ENCODE measurements at regions not wholly inside any gene's neighbourhood (a gene's known extent, or its start where the extent isn't known, plus 50 kb on each side); places are given as distances from the start of the nearest gene placed in this dataset.

DNA sequence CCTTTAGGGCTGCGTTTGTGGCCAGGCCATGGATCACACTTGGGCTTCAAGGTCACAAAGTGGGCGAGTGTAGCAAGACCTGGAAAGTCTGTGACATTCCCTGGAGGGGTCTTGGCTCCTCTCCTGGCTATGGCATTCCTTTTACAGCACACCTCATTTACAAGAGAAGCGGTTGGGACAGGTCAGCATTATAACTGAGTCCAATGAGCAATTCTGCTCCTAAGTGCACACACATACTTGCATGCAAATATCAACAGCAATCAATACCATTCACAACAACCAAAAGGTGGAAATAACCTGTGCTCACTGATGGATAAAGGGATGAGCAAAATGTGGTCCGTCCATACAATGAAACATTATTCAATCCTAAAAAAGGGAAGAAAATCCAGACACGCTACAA is 298.2 kb downstream of the CTTN start:
- WGBS = 96% methylated on average over 5 of the region's 5 CpGs
- Histone ChIP-seq H3K36me3 (ENCODE audit: control insufficient read depth in 4 of 4, insufficient read depth in 3 of 4, low read depth in 1 of 4, low read length in 3 of 4) (peaks cover 0 to 12% (median 4%) of the 10 kb centered on the region in 4 donors), H3K4me3 (ENCODE audit: low read depth in 1 of 3, low read length in 3 of 3) (no peak overlapping the region)

DNA sequence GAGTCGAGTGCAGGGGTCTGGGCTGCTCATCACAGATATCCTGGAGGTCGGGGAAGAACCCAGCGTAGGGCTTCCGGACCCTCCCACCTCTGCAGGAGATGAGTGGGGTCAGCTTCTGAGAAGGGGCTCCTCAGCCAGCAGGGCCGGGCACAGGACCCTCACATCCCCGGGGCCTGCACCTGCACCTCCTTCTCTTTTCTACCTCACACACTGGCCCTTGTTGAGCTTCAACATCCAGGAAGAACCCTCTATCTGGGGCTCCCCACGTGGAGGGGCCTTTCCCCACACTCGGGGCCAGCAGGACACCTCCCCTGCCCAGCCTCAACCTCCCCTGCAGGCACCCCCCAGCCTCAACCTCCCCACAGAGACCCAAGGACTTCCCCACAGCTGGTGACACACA is 299.4 kb downstream of the CTTN start:
- Histone ChIP-seq H3K9me3 (ENCODE audit: control insufficient read depth in 4 of 4, low read length in 3 of 4) (no peaks in the 10 kb centered on the region), H3K27me3 (ENCODE audit: control insufficient read depth in 4 of 4, insufficient read depth in 4 of 4, low read length in 3 of 4) (no peaks in the 10 kb centered on the region), H3K4me1 (ENCODE audit: control insufficient read depth in 4 of 4, insufficient read depth in 4 of 4, low read length in 3 of 4) (no peaks in the 10 kb centered on the region), H3K4me3 (ENCODE audit: low read depth in 1 of 3, low read length in 3 of 3) (no peak overlapping the region), H3K36me3 (ENCODE audit: control insufficient read depth in 4 of 4, insufficient read depth in 3 of 4, low read depth in 1 of 4, low read length in 3 of 4) (peaks cover 0 to 12% (median 4%) of the 10 kb centered on the region in 4 donors), H3K9ac (ENCODE audit: low read depth in 1 of 2, low read length in 2 of 2) (no peak overlapping the region), H3K27ac (ENCODE audit: low read depth in 1 of 2, low read length in 2 of 2) (no peak overlapping the region)
- WGBS = 91% methylated on average over 8 of the region's 8 CpGs
- TF ChIP-seq NR2F2 (IDR thresholded peaks at IDR 0.05) = no peak
- TF ChIP-seq EGR1 (IDR thresholded peaks at IDR 0.05; ENCODE audit: low read depth in 2 of 2) = no peak
- TF ChIP-seq SP1 (IDR thresholded peaks at IDR 0.05) = no peak
- TF ChIP-seq YY1 (IDR thresholded peaks at IDR 0.05) = no peak
- no peak for DNase-seq (ENCODE audit: low spot score)

More for the DNA sequence above, 298.2 kb downstream of the CTTN start:
- no peak overlapping the region for H3K27ac ChIP-seq (ENCODE audit: low read depth in 1 of 2, low read length in 2 of 2)
- H3K9me3 ChIP-seq (ENCODE audit: control insufficient read depth in 4 of 4, low read length in 3 of 4) = no peaks in the 10 kb centered on the region
- no peaks in the 10 kb centered on the region for H3K27me3 ChIP-seq (ENCODE audit: control insufficient read depth in 4 of 4, insufficient read depth in 4 of 4, low read length in 3 of 4)
- no peaks in the 10 kb centered on the region for H3K4me1 ChIP-seq (ENCODE audit: control insufficient read depth in 4 of 4, insufficient read depth in 4 of 4, low read length in 3 of 4)
- DNase-seq (ENCODE audit: low spot score) = no peak
- TF ChIP-seq JUND (IDR thresholded peaks at IDR 0.05) (no peak), GABPA (IDR thresholded peaks at IDR 0.05 in 1 of 2, conservative IDR thresholded peaks at IDR 0.05 in 1 of 2) (no peak), TAF1 (conservative IDR thresholded peaks at IDR 0.05) (no peak), EGR1 (IDR thresholded peaks at IDR 0.05; ENCODE audit: low read depth in 2 of 2) (no peak), FOXA2 (IDR thresholded peaks at IDR 0.05) (no peak), HNF4A (conservative IDR thresholded peaks at IDR 0.05) (no peak), YY1 (IDR thresholded peaks at IDR 0.05) (no peak), CTCF (IDR thresholded peaks at IDR 0.05; ENCODE audit: low read depth, low read length, missing input control) (no peak)
- TF ChIP-seq, protein P1, sequence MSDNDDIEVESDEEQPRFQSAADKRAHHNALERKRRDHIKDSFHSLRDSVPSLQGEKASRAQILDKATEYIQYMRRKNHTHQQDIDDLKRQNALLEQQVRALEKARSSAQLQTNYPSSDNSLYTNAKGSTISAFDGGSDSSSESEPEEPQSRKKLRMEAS (IDR thresholded peaks at IDR 0.05) = no peak
- TF ChIP-seq, protein P2, sequence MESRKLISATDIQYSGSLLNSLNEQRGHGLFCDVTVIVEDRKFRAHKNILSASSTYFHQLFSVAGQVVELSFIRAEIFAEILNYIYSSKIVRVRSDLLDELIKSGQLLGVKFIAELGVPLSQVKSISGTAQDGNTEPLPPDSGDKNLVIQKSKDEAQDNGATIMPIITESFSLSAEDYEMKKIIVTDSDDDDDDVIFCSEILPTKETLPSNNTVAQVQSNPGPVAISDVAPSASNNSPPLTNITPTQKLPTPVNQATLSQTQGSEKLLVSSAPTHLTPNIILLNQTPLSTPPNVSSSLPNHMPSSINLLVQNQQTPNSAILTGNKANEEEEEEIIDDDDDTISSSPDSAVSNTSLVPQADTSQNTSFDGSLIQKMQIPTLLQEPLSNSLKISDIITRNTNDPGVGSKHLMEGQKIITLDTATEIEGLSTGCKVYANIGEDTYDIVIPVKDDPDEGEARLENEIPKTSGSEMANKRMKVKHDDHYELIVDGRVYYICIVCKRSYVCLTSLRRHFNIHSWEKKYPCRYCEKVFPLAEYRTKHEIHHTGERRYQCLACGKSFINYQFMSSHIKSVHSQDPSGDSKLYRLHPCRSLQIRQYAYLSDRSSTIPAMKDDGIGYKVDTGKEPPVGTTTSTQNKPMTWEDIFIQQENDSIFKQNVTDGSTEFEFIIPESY (IDR thresholded peaks at IDR 0.05) = no peak
- no peak overlapping the region for H3K9ac ChIP-seq (ENCODE audit: low read depth in 1 of 2, low read length in 2 of 2)

- Histone ChIP-seq H3K27ac (ENCODE audit: low read depth in 1 of 2, low read length in 2 of 2) (no peak overlapping the region), H3K36me3 (ENCODE audit: control insufficient read depth in 4 of 4, insufficient read depth in 3 of 4, low read depth in 1 of 4, low read length in 3 of 4) (peaks cover 0 to 12% (median 4%) of the 10 kb centered on the region in 4 donors), H3K9me3 (ENCODE audit: control insufficient read depth in 4 of 4, low read length in 3 of 4) (no peaks in the 10 kb centered on the region), H3K9ac (ENCODE audit: low read depth in 1 of 2, low read length in 2 of 2) (no peak overlapping the region), H3K27me3 (ENCODE audit: control insufficient read depth in 4 of 4, insufficient read depth in 4 of 4, low read length in 3 of 4) (no peaks in the 10 kb centered on the region), H3K4me1 (ENCODE audit: control insufficient read depth in 4 of 4, insufficient read depth in 4 of 4, low read length in 3 of 4) (no peaks in the 10 kb centered on the region), H3K4me3 (ENCODE audit: low read depth in 1 of 3, low read length in 3 of 3) (no peak overlapping the region)
- 79% methylated on average over 2 of the region's 2 CpGs for WGBS
- DNase-seq (ENCODE audit: low spot score) = no peak
- TF ChIP-seq FOXA2 (IDR thresholded peaks at IDR 0.05) = no peak
- no peak for TF ChIP-seq RAD21 (IDR thresholded peaks at IDR 0.05)
- TF ChIP-seq ATF3 (IDR thresholded peaks at IDR 0.05) = no peak
- TF ChIP-seq NR2F2 (IDR thresholded peaks at IDR 0.05) = no peak
- TF ChIP-seq, protein P2 (IDR thresholded peaks at IDR 0.05) = no peak
- no peak for TF ChIP-seq FOXA1 (IDR thresholded peaks at IDR 0.05)
- TF ChIP-seq GABPA (IDR thresholded peaks at IDR 0.05 in 1 of 2, conservative IDR thresholded peaks at IDR 0.05 in 1 of 2) = no peak
- TF ChIP-seq, protein P1 (IDR thresholded peaks at IDR 0.05) = no peak
- no peak for TF ChIP-seq TAF1 (conservative IDR thresholded peaks at IDR 0.05)
- no peak for TF ChIP-seq RXRA (IDR thresholded peaks at IDR 0.05)
- TF ChIP-seq HNF4A (conservative IDR thresholded peaks at IDR 0.05) = no peak
- no peak for TF ChIP-seq CTCF (IDR thresholded peaks at IDR 0.05; ENCODE audit: low read depth, low read length, missing input control)
- TF ChIP-seq HNF4G (IDR thresholded peaks at IDR 0.05) = no peak
- no peak for TF ChIP-seq SP1 (IDR thresholded peaks at IDR 0.05)
- no peak for TF ChIP-seq JUND (IDR thresholded peaks at IDR 0.05)
- TF ChIP-seq YY1 (IDR thresholded peaks at IDR 0.05) = no peak
- no peak for TF ChIP-seq EGR1 (IDR thresholded peaks at IDR 0.05; ENCODE audit: low read depth in 2 of 2)
Observed at GRCh38 chr11:70698871-70699270, 300.5 kb downstream of the CTTN start.

Data from liver (tissue), 8 donors.